CD4-positive, alpha-beta T cell (primary cell): ENCODE measurements at regions not wholly inside any gene's neighbourhood (a gene's known extent, or its start where the extent isn't known, plus 50 kb on each side); places are given as distances from the start of the nearest gene placed in this dataset.

Experiments
- ATAC-seq: fragments of 200-7000 bp; cut with Tn5 transposase; one replicate; pipeline ENCODE4 v1.10.0; 2022; ENCODE audit warnings: mild to moderate bottlenecking; ENCODE audit not compliant: poor library complexity
- CTCF ChIA-PET: fragments of 350-600 bp; sonication (Branson Sonifier 250); formaldehyde crosslinking; loops from one replicate; lab custom pipeline; 2021; ENCODE audit warnings: antibody characterized with exemption, inconsistent platforms; lab: Charles Lee
- POLR2A ChIA-PET: fragments of 350-600 bp; sonication (Branson Sonifier 250); formaldehyde crosslinking; loops from one replicate; lab custom pipeline; 2021; ENCODE audit warnings: antibody characterized with exemption, inconsistent platforms; lab: Charles Lee
- DNase-seq, 14 experiments: peaks; one replicate each; pipeline ENCODE4 v3.0.0-alpha.2; 2013 to 2020; ENCODE audit warnings: mixed read lengths in 2 of 14
- H3K27ac ChIP-seq, 2 donors: one replicate each; pipeline versions ENCODE4 v1.5.1 to v1.7.0; 2013; ENCODE audit warnings: low read length in 2 of 2, low read depth in 1 of 2, mild to moderate bottlenecking in 1 of 2
- H3K27me3 ChIP-seq, 2 experiments: 1 replicate in 1 of 2; 2 replicates in 1 of 2; pipeline versions ENCODE4 v1.6.1 to v1.7.0; 2013; ENCODE audit warnings: low read length in 2 of 2, control low read depth in 1 of 2, mild to moderate bottlenecking in 1 of 2, moderate library complexity in 1 of 2; ENCODE audit not compliant: insufficient read depth in 2 of 2, control insufficient read depth in 1 of 2
- H3K36me3 ChIP-seq: one replicate; pipeline ENCODE4 v1.6.1; 2013; ENCODE audit warnings: low read length, control low read depth; ENCODE audit not compliant: insufficient read depth
- H3K4me1 ChIP-seq: one replicate; pipeline ENCODE4 v1.6.1; 2013; ENCODE audit warnings: low read length, control low read depth; ENCODE audit not compliant: insufficient read depth
- H3K4me3 ChIP-seq: one replicate; pipeline ENCODE4 v1.5.1; 2013; ENCODE audit warnings: mild to moderate bottlenecking, low read length, moderate library complexity
- H3K9me3 ChIP-seq, 2 experiments: 1 replicate in 1 of 2; 2 replicates in 1 of 2; pipeline versions ENCODE4 v1.6.1 to v1.7.0; 2013; ENCODE audit warnings: low read length in 2 of 2, mild to moderate bottlenecking in 2 of 2, control low read depth in 1 of 2, moderate library complexity in 1 of 2; ENCODE audit not compliant: control insufficient read depth in 1 of 2, insufficient read depth in 1 of 2
- H3K27ac Mint-ChIP-seq: one replicate; pipeline ENCODE4 v1.8.0; 2020; ENCODE audit warnings: mixed read lengths
- H3K27me3 Mint-ChIP-seq: one replicate; pipeline ENCODE4 v1.8.0; 2021; ENCODE audit warnings: mixed read lengths
- H3K36me3 Mint-ChIP-seq: one replicate; pipeline ENCODE4 v1.8.0; 2021; ENCODE audit warnings: low read depth, mixed read lengths
- H3K4me1 Mint-ChIP-seq: one replicate; pipeline ENCODE4 v1.8.0; 2021; ENCODE audit warnings: low read depth, mixed read lengths
- H3K4me3 Mint-ChIP-seq: one replicate; pipeline ENCODE4 v1.8.0; 2020; ENCODE audit warnings: mild to moderate bottlenecking, mixed read lengths
- H3K9me3 Mint-ChIP-seq: one replicate; pipeline ENCODE4 v1.8.0; 2020; ENCODE audit warnings: mixed read lengths
- CTCF ChIP-seq: fragments of 200-600 bp; IDR thresholded peaks from one replicate; pipeline ENCODE4 v1.8.0; 2022; ENCODE audit warnings: antibody characterized with exemption, mild to moderate bottlenecking
- intact Hi-C, 2 experiments: fragments of 100-400 bp; cut with DNase I in 1 of 2; cut with micrococcal nuclease in 1 of 2; formaldehyde crosslinking; loops; one replicate each; pipeline versions ENCODE4 v1.15.1 to v1.9.0; 2023 to 2025; cut with DNase I, micrococcal nuclease

- Histone ChIP-seq H3K27ac (no peak overlapping the region), H3K27me3 (peaks cover 5 to 17% of the 10 kb centered on the region in 2 experiments), H3K4me3 (no peak overlapping the region), H3K36me3 (no peaks in the 10 kb centered on the region), H3K4me1 (no peaks in the 10 kb centered on the region), H3K9me3 (peaks cover 0 to 7% of the 10 kb centered on the region in 2 experiments)
- peaks cover 6% of the 10 kb centered on the region for H3K4me1 Mint-ChIP-seq
- intact Hi-C loops: no loop called here
- no peaks in the 10 kb centered on the region for H3K36me3 Mint-ChIP-seq
- ChIA-PET CTCF (no interaction called here), POLR2A (no interaction called here)
- no peak for ATAC-seq
- peaks cover 42% of the 10 kb centered on the region for H3K27me3 Mint-ChIP-seq
- no peaks in the 10 kb centered on the region for H3K9me3 Mint-ChIP-seq
- no peak overlapping the region for H3K27ac Mint-ChIP-seq
- H3K4me3 Mint-ChIP-seq: no peak overlapping the region
- TF ChIP-seq CTCF: no peak
- DNase-seq: no peak
These were observed 182.3 kb downstream of the TBXT start for GRCh38 chr6:165985281-165985805.

- Mint-ChIP-seq H3K4me1 (peaks cover 6% of the 10 kb centered on the region), H3K9me3 (no peaks in the 10 kb centered on the region), H3K36me3 (no peaks in the 10 kb centered on the region), H3K27me3 (peaks cover 36% of the 10 kb centered on the region), H3K4me3 (no peak overlapping the region), H3K27ac (no peak overlapping the region)
- no peaks in the 10 kb centered on the region for H3K36me3 ChIP-seq
- POLR2A ChIA-PET: no interaction called here
- intact Hi-C loops: no loop called here
- no peak for DNase-seq
- CTCF ChIA-PET: no interaction called here
- ATAC-seq: no peak
- peaks cover 5 to 17% of the 10 kb centered on the region in 2 experiments for H3K27me3 ChIP-seq
- no peak overlapping the region for H3K4me3 ChIP-seq
- no peaks in the 10 kb centered on the region for H3K4me1 ChIP-seq
- no peak overlapping the region for H3K27ac ChIP-seq
- peaks cover 0 to 7% of the 10 kb centered on the region in 2 experiments for H3K9me3 ChIP-seq
- TF ChIP-seq CTCF: no peak
These were observed 182.8 kb downstream of the TBXT start for GRCh38 chr6:165984729-165985275.

GRCh38 chr6:165983112-165984072, 184.3 kb downstream of the TBXT start:
- TF ChIP-seq CTCF: no peak
- H3K27me3 Mint-ChIP-seq: peaks cover 29% of the 10 kb centered on the region
- H3K27ac Mint-ChIP-seq: no peak overlapping the region
- CTCF ChIA-PET: no interaction called here
- no peaks in the 10 kb centered on the region for H3K4me1 ChIP-seq
- no peaks in the 10 kb centered on the region for H3K36me3 Mint-ChIP-seq
- peaks cover 6% of the 10 kb centered on the region for H3K4me1 Mint-ChIP-seq
- no peaks in the 10 kb centered on the region for H3K36me3 ChIP-seq
- H3K9me3 Mint-ChIP-seq: no peaks in the 10 kb centered on the region
- DNase-seq: no peak
- no peak overlapping the region for H3K4me3 Mint-ChIP-seq
- no peak overlapping the region for H3K27ac ChIP-seq
- H3K9me3 ChIP-seq: peaks cover 0 to under 1% of the 10 kb centered on the region in 2 experiments
- POLR2A ChIA-PET: no interaction called here
- H3K4me3 ChIP-seq: no peak overlapping the region
- peaks cover 5 to 10% of the 10 kb centered on the region in 2 experiments for H3K27me3 ChIP-seq
- no peak for ATAC-seq
- intact Hi-C loops: no loop called here
